Astrocyte of the spinal cord (primary cell): ENCODE measurements at regions not wholly inside any gene's neighbourhood (a gene's known extent, or its start where the extent isn't known, plus 50 kb on each side); places are given as distances from the start of the nearest gene placed in this dataset.

ENCODE experiments used
- DNase-seq: peaks from one replicate; pipeline ENCODE4 v3.0.0; 2011; ENCODE audit warnings: low read depth, low spot score
- H3K4me3 ChIP-seq: 2 replicates; pipeline ENCODE4 v1.5.1; 2011; ENCODE audit warnings: low read depth, mild to moderate bottlenecking, low read length, moderate library complexity
- in situ Hi-C: cut with HindIII; loops from 2 replicates; pipeline ENCODE4 v1.10.0; 2017; ENCODE audit warnings: low sequenced_read_pairs
- TF ChIP-seq, protein P1 (sequence below): IDR thresholded peaks from 2 replicates; pipeline ENCODE4 v1.5.1; 2012; ENCODE audit warnings: low read depth, mild to moderate bottlenecking, low read length, inconsistent platforms

- no peak overlapping the region for H3K4me3 ChIP-seq
- in situ Hi-C loops: no loop called here
- peak; percentile 23 for DNase-seq
- TF ChIP-seq, protein P1, sequence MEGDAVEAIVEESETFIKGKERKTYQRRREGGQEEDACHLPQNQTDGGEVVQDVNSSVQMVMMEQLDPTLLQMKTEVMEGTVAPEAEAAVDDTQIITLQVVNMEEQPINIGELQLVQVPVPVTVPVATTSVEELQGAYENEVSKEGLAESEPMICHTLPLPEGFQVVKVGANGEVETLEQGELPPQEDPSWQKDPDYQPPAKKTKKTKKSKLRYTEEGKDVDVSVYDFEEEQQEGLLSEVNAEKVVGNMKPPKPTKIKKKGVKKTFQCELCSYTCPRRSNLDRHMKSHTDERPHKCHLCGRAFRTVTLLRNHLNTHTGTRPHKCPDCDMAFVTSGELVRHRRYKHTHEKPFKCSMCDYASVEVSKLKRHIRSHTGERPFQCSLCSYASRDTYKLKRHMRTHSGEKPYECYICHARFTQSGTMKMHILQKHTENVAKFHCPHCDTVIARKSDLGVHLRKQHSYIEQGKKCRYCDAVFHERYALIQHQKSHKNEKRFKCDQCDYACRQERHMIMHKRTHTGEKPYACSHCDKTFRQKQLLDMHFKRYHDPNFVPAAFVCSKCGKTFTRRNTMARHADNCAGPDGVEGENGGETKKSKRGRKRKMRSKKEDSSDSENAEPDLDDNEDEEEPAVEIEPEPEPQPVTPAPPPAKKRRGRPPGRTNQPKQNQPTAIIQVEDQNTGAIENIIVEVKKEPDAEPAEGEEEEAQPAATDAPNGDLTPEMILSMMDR: no peak
These were observed 131.0 kb downstream of the TTC8 start for GRCh38 chr14:88955455-88955854.

GRCh38 chr14:88960496-88960895 lies 136.0 kb downstream of the TTC8 start:
- TF ChIP-seq, protein P1: no peak
- no peak overlapping the region for H3K4me3 ChIP-seq
- DNase-seq: no peak
- in situ Hi-C loops: no loop called here

- in situ Hi-C loops: no loop called here
These were observed 136.8 kb downstream of the TTC8 start for GRCh38 chr14:88961214-88961613.

DNA sequence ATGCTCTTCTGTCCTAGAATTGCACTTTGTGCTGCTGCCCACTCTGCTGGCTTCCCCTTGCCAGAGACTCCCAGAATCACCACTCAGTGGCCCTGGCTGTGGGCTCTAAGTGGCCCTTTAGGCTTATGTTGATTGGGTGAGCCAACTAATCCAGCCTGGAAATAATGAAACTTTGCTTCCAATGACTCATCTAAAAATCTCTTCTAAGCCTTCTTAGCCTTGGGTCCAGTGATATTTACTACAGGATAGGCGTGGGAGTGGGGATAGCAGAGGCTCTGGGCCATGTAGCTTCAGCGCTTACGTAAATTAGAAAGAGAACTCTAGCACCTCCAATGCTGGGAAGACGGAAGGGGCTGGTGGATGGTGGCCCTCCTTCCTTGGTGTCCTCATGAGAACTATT lies 137.9 kb downstream of the TTC8 start:
- TF ChIP-seq, protein P1: no peak
- no peak overlapping the region for H3K4me3 ChIP-seq
- in situ Hi-C loops: no loop called here
- no peak for DNase-seq

More at GRCh38 chr14:88961214-88961613, 136.8 kb downstream of the TTC8 start:
- no peak overlapping the region for H3K4me3 ChIP-seq
- no peak for DNase-seq
- TF ChIP-seq, protein P1: no peak

- DNase-seq: no peak
- TF ChIP-seq, protein P1: no peak
- in situ Hi-C loops: no loop called here
- no peak overlapping the region for H3K4me3 ChIP-seq
These were observed 142.8 kb downstream of the TTC8 start for GRCh38 chr14:88967299-88967698.

GRCh38 chr14:88975043-88975830 lies 150.8 kb downstream of the TTC8 start:
- in situ Hi-C loops: no loop called here
- DNase-seq: no peak
- H3K4me3 ChIP-seq: no peak overlapping the region
- TF ChIP-seq, protein P1: no peak
